Stimulated activated naive CD8-positive, alpha-beta T cell treated with anti-CD3 and anti-CD28 coated beads, Interleukin-15, Interleukin-2, amounts not matched to agents 100 U/mL and 50 U/mL, for 24 hours (primary cell): ENCODE measurements at regions not wholly inside any gene's neighbourhood (a gene's known extent, or its start where the extent isn't known, plus 50 kb on each side); places are given as distances from the start of the nearest gene placed in this dataset.

ENCODE experiments used
- ATAC-seq: fragments of 150-1000 bp; cut with Tn5 transposase; one replicate; pipeline ENCODE4 v1.10.0; 2021
- DNase-seq: peaks from one replicate; pipeline ENCODE4 v3.0.0; 2021

GRCh38 chr1:22221233-22221780, 78.4 kb upstream of the WNT4 start:
- ATAC-seq (no peak), DNase-seq (no peak)

DNA sequence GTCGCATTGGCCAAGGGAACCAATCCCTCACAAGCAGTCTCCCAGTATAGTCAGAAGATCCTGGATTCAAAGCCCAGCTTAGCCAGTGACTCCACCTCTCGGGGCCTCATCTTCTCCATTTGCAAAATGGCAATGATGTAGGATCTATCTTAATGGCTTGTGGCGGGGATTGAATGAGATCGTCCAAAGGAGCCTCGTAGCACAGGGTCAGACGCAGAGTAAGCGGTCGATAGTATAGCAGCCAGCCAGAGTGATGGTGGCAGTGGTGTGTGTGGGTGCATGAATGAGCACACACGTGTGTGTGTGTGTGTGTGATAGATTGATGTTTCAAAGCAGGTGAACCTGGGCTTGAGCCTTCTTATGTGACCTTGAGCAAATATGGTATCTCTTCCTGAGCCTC, 79.8 kb upstream of the WNT4 start:
- ATAC-seq (no peak), DNase-seq (no peak)

GRCh38 chr1:22223176-22223575, 80.3 kb upstream of the WNT4 start:
- ATAC-seq, result no peak
- no peak for DNase-seq

DNA sequence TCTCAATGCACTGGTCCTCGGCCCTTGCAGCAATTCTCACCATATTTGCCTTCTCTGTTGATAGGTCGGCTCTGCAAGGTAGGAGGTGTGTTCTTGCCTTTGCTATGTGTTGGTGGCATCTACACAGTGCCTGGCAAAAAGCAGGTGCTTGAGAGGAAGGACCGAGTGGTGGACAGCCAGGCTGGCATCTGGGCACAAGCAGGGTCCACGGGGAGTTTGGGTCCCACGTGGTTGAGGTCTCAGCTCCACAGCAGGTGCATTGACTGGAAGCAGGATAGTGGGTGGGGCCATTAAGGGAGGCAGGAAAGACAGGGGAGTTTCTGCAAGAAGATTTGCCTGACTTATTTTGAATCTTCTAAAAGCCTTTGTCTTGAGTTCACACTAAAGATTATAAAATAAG, 81.2 kb upstream of the WNT4 start:
- DNase-seq (no peak), ATAC-seq (no peak)

DNA sequence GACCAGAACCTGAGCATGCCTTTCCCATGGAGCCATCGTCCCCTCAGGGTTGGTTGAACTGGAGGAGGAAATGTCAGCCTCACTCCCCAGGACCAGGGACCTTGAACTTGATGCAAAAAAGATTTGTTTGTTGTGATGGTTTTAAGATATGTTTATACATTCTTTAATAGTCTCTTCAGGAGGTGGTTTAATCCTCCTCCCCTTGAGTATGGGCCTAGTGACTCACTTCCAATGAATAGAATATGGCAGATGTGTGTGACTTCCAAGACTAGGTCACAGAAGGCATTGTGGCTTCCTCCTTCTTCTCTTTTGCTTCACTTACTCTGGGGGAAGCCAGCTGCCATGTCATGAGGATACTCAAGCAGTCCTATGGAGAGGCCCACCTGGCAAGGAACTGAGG, 81.7 kb upstream of the WNT4 start:
- DNase-seq, result no peak

DNA sequence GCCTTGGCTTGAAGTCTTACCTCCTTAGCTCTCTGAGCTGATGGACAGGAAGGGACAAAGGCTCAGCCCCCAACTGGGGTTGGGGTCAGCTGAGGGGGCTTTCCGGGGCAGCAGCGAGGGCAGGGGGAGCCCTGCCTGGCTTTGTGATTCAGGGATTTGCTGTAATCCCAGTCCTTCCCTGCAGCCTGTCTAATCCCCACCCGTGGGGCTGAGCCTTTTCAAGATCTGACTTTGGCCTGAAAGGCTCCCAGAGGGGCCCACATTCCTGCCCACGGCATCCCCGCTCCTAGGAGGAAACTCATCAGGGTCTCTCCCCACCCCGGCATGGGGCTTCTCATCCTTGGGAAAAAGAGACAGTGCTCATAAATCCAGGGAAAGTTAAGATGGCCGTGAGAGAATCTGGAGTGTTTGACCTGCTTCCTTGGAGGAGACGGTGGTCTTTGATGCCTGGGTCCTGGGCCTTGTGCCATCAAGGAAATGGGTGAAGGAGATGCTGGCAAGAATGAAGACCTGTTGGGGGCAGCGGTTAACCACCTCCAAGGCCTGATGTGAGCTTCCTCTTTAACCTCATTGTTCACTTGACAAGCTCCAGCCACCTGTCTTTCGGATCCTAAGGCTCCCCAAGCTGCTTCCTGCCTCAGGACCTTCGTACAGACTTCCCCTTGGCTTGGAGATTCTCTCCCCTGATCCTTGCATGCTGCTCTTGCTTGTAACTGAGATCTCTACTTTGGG, 83.1 kb upstream of the WNT4 start:
- DNase-seq (no peak), ATAC-seq (no peak)

More for the DNA sequence above, 81.7 kb upstream of the WNT4 start:
- no peak for ATAC-seq

- no peak for DNase-seq
- ATAC-seq, result no peak
Observed at GRCh38 chr1:22228074-22228473, 85.2 kb upstream of the WNT4 start.

GRCh38 chr1:22228505-22228911, 85.6 kb upstream of the WNT4 start:
- DNase-seq, result no peak
- ATAC-seq, result peak; percentile 34

DNA sequence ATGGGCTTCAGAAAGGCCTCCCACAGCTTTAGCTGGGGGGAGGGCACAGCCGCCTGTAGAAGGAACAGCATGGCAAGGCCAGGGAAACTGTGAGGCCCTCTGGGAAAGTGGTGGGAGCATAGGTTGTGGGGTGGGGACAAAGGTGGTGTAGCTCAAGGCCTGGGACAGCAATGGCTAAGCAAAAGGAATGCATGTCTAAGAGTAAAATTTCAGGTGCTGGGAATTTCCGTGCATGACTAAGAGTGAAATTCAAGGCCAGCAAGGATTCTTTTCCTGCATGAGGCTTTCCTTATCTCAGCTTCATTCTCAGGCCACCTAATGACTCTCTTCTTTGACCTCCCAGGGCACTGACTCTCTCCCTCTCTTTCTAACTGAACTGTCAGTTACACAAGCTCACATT, 86.5 kb upstream of the WNT4 start:
- DNase-seq (no peak), ATAC-seq (no peak)

DNA sequence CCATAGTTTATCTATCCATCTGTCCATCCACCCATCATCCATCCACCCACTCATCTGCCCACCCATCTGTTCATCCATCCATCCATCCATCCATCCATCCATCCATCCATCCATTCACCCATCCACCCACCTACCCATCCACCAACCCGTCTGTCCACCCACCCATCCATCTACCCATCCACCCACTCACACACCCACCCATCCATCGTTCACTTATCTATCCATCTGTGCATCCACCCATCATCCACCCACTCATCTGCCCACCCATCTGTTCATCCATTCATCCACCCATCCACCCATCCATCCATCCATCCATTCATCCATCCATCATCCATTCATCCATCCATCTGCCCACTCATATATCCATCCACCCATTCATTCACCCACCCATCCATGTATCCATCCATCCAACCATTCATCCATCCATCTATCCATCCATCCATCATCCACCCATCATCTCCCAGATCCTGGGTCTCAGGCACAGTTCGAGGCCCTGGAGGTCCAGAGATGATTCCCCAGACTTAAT, 88.2 kb upstream of the WNT4 start:
- no peak for ATAC-seq
- no peak for DNase-seq

- DNase-seq, result no peak
- no peak for ATAC-seq
Observed at GRCh38 chr1:22231995-22232690, 89.2 kb upstream of the WNT4 start.

DNA sequence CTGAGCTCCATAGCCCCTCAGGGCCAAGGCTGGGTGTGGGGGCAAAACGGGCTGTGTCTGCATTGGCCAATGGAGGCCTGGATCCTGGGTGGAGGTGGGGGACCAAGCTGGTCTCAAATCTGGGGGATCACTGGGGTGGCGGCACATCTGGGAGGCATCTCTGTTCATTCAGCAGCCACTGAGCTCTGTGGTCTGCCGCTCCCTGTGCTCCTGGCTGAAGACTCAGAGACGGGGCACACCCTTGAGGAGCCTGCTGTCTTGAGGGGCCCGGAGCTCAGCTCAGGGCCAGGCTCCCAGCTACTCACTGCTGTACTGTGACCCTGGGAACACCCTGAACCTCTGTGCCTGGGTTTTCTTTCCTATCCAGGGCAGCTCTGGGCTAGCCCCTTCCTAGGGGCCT, 90.3 kb upstream of the WNT4 start:
- ATAC-seq (no peak), DNase-seq (no peak)

DNA sequence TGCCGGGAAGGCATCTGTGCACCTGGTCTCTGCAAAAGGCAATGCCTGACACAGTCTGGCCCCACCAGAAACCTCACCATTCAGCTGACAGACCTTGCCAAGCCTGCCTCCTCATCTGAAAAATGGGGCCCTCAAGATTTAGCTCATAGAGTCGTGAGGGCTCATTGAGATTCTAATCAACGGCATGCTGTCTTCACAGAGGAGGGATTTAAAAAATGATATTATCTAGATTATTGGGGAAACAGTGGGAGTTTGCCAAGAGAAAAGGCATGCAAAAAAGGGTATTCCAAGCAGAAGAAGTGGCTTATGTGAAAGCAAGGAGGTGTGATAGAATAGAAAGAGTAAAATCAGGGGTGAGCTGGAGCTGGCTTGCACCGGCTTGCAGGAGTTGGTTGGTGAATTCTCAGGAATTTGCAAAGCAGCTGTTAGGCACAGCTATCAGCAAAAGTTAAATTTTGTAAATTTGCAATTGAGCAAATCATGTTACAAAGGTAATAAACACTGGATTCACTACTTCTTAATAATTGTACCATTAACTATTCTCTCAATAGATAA, 91.7 kb upstream of the WNT4 start:
- ATAC-seq (no peak), DNase-seq (no peak)

GRCh38 chr1:22236166-22236565, 93.3 kb upstream of the WNT4 start:
- no peak for ATAC-seq
- no peak for DNase-seq

DNA sequence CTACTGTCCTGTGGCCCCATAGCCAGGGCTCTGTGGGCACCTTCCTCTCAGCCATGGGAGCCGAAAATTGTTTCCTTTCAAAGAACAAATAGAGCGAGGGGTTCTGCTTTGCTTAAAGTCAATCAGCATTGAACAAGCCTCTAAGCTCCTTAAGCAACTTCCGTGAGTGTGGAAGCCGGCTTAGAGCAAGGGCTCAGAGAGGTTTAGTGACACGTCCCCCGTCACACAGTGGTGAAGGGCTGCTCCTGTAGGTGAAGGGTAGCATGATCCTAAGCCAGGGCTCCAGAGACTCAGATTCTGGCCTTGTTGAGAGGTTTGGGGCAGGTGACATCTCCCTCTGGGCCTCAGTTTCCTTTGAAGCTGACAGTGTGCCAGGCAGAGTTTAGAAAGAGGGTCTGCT, 94.0 kb upstream of the WNT4 start:
- DNase-seq, result no peak
- ATAC-seq, result no peak

GRCh38 chr1:22237433-22238093, 94.7 kb upstream of the WNT4 start:
- DNase-seq, result no peak
- ATAC-seq, result no peak

- no peak for DNase-seq
- ATAC-seq, result no peak
Observed at GRCh38 chr1:22238356-22239224, 95.7 kb upstream of the WNT4 start.

DNA sequence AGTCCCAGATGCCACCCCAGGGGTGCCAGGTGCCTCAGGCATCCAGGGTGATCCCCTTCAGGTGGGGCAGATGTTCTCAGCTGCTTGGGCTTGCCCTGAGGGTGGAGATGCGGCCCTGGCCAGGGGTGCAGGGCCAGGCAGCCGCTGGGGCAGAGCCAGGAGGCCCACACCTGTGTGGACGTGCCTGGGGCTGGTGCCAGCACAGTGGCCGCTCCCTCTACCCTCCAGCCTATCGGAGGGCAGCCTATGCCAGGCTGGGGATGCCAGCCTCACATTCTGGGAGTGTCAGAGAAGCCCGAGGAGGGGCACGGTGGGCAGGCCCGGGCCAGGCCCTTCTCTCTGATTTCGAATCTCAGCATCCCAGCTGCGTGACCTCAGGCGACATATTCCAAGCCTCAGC, 96.5 kb upstream of the WNT4 start:
- DNase-seq (no peak), ATAC-seq (no peak)

DNA sequence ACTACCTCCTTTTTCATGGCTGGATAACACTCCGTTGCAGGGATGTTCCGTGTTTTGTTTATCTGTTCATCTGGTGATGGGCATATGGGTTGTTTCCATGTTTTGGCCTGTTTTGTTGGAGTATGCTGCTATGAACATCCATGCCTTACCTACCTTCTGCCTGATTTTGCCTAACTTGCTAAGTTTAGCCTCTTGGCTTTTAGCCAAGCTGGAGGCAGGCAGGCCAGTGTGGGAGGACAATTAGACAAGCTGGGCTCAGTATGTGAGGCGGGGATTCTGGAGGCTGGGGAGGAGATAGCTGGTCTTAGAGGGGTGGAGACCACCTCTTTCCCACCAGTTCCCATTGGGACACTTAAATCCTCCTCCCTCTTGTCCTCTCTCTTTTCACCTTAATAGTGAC, 98.4 kb upstream of the WNT4 start:
- ATAC-seq, result no peak
- DNase-seq, result no peak

DNA sequence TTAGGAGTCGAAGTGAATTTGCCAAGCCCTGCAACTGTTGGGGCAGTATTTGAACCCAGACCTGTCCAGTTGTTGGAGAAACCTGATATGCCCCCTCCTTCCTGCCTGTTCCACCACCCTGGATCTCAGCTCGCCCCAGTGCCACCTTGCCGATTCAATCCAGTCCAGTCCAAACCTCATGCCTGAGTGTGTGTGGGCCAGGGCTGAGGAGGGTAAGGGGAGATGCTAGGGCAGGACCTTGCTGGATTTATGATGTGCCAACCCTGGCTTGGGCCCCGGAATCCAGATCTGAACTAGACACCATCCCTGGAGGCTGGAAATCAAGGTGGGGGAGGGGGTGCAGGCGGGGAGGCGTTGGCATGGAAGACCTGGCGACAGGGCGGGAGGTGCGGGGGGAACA, 98.9 kb upstream of the WNT4 start:
- ATAC-seq (no peak), DNase-seq (no peak)

DNA sequence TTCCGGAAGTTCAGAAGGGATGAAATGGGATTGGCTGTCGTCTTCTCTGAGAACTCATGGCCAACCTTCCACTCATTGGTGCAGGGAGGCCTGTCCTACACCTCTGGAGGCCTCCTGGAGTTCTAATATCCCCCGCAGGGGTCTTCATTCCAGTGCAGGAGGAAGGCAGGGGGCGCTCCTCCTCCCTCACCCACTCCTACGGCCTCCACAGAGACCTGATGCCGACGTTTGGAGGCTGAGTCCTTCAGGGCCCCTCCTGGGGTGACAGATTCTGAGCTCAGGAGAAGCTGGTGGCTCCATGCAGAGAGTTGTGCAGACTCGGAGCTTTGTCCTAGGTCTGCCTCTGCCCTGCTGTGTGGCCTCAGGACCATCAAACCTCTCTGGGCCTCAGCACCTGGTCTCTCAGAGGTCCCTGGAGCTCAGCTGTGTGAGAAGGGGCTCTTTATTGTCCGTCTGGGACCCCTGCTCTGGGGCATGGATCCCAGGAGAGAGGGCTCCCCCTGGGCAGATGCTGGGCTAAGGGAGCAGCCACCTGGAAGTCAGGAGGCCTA, 102.3 kb upstream of the WNT4 start:
- DNase-seq, result no peak
- no peak for ATAC-seq
